ENCODE measurements at regions not wholly inside any gene's neighbourhood (a gene's known extent, or its start where the extent isn't known, plus 50 kb on each side); places are given as distances from the start of the nearest gene placed in this dataset.

- no peak for DNase-seq
- H3K4me1 Mint-ChIP-seq (ENCODE audit: low read depth) = no peaks in the 10 kb centered on the region
- intact Hi-C loops (cut with micrococcal nuclease) = no loop called here
- ChIA-PET POLR2A (no interaction called here), CTCF (no interaction called here)
- no peak for TF ChIP-seq CTCF (IDR thresholded peaks at IDR 0.05)
- no peak for ATAC-seq
- no peak overlapping the region for H3K27ac Mint-ChIP-seq
- H3K36me3 Mint-ChIP-seq (ENCODE audit: low read depth) = no peaks in the 10 kb centered on the region
- no peak overlapping the region for H3K4me3 Mint-ChIP-seq
- no peaks in the 10 kb centered on the region for H3K27me3 Mint-ChIP-seq
- H3K9me3 Mint-ChIP-seq = no peaks in the 10 kb centered on the region
Measured at GRCh38 chr18:43819397-43819796, 542.1 kb upstream of the SYT4 start.

DNA sequence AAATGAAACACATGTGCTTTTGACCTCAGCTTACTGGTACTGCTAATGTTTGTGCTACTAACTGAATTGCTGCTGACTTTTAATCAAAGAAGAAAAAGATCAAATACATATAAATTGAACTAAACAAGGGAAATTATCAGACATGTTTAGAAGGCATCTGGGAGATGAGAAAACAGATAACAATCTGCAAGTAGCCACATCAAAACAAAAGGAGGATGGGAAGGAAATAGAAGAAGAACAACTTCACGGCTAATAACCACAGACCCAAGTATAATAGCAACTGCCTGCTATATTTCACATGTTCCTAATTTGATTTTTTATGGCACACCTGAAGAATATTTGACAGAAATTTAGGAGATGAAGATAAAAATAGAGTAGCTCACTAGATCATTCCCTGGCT is 542.6 kb upstream of the SYT4 start:
- Mint-ChIP-seq H3K27ac (no peak overlapping the region), H3K4me1 (ENCODE audit: low read depth) (no peaks in the 10 kb centered on the region), H3K27me3 (no peaks in the 10 kb centered on the region), H3K9me3 (no peaks in the 10 kb centered on the region), H3K36me3 (ENCODE audit: low read depth) (no peaks in the 10 kb centered on the region), H3K4me3 (no peak overlapping the region)
- ChIA-PET POLR2A (no interaction called here), CTCF (no interaction called here)
- intact Hi-C loops (cut with micrococcal nuclease) = no loop called here
- DNase-seq (no peak), ATAC-seq (no peak)
- TF ChIP-seq CTCF (IDR thresholded peaks at IDR 0.05) = no peak

GRCh38 chr18:43825768-43826167 is 548.5 kb upstream of the SYT4 start:
- POLR2A ChIA-PET = no interaction called here
- no peaks in the 10 kb centered on the region for H3K9me3 Mint-ChIP-seq
- TF ChIP-seq CTCF (IDR thresholded peaks at IDR 0.05) = no peak
- no peaks in the 10 kb centered on the region for H3K27me3 Mint-ChIP-seq
- H3K4me3 Mint-ChIP-seq = no peak overlapping the region
- H3K4me1 Mint-ChIP-seq (ENCODE audit: low read depth) = no peaks in the 10 kb centered on the region
- ATAC-seq (no peak), DNase-seq (no peak)
- H3K27ac Mint-ChIP-seq = no peak overlapping the region
- CTCF ChIA-PET = no interaction called here
- H3K36me3 Mint-ChIP-seq (ENCODE audit: low read depth) = no peaks in the 10 kb centered on the region
- intact Hi-C loops (cut with micrococcal nuclease) = no loop called here

DNA sequence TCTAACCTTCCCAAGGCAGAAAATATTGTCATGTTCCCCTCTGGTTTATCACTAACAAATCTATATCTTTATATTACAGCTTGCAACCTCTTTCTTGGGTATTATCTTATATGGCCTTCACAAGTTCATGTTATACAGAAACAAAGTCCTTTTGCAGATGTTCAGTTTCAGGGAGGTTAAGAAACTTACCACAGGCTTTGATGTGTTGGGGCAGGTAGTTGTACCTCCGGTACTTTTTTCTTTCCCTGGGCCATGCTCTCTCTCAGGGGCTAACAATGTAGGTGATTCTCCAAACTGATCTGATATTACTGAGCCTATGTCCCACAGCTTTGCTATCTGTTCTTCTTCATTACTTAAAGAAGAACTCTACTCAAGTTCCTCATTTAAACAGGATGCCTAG is 548.9 kb upstream of the SYT4 start:
- intact Hi-C loops (cut with micrococcal nuclease) = no loop called here
- TF ChIP-seq CTCF (IDR thresholded peaks at IDR 0.05) = no peak
- ChIA-PET CTCF (no interaction called here), POLR2A (no interaction called here)
- Mint-ChIP-seq H3K36me3 (ENCODE audit: low read depth) (no peaks in the 10 kb centered on the region), H3K27me3 (no peaks in the 10 kb centered on the region), H3K4me1 (ENCODE audit: low read depth) (no peaks in the 10 kb centered on the region), H3K27ac (no peak overlapping the region), H3K4me3 (no peak overlapping the region), H3K9me3 (no peaks in the 10 kb centered on the region)
- DNase-seq (no peak), ATAC-seq (no peak)

DNA sequence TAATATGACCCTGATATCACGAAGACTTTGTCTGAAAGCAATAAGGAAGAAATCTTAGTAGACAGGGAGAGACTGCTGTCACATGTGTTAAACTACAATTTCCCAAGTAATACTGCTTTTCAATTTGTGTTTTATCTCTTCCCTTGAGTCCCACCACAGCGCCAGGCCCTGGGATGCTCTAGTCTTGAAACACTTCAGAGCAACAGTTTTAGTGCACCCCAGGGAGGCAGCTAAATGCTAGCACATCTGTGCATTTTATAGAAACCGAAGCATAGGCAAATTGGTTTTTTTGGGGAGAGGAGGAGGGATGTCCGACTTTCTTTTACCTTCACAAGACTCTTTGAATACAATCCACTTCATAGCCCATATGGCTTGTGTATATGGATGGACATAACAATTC is 550.0 kb upstream of the SYT4 start:
- ATAC-seq = no peak
- intact Hi-C loops (cut with micrococcal nuclease) = no loop called here
- no peak overlapping the region for H3K27ac Mint-ChIP-seq
- no peaks in the 10 kb centered on the region for H3K4me1 Mint-ChIP-seq (ENCODE audit: low read depth)
- no peaks in the 10 kb centered on the region for H3K27me3 Mint-ChIP-seq
- no peak for DNase-seq
- H3K9me3 Mint-ChIP-seq = no peaks in the 10 kb centered on the region
- H3K4me3 Mint-ChIP-seq = no peak overlapping the region
- ChIA-PET POLR2A (no interaction called here), CTCF (no interaction called here)
- H3K36me3 Mint-ChIP-seq (ENCODE audit: low read depth) = no peaks in the 10 kb centered on the region
- TF ChIP-seq CTCF (IDR thresholded peaks at IDR 0.05) = no peak

All from activated CD8-positive, alpha-beta T cell treated with anti-CD3 and anti-CD28 coated beads for 36 hours (primary cell).